Osteoblast (primary cell): ENCODE measurements at regions not wholly inside any gene's neighbourhood (a gene's known extent, or its start where the extent isn't known, plus 50 kb on each side); places are given as distances from the start of the nearest gene placed in this dataset.

ENCODE experiments used
- DNase-seq: peaks from one replicate; pipeline ENCODE4 v3.0.0; 2011; ENCODE audit warnings: low spot score, mixed read lengths; ENCODE audit not compliant: insufficient read length; ENCODE audit errors: missing footprints
- H2AFZ ChIP-seq: 2 replicates; pipeline ENCODE4 v1.6.0; 2011; ENCODE audit warnings: mild to moderate bottlenecking, low read length
- H3K27ac ChIP-seq: 2 replicates; pipeline ENCODE4 v1.5.1; 2011; ENCODE audit warnings: mild to moderate bottlenecking, low read depth, low read length, moderate library complexity
- H3K27me3 ChIP-seq: 2 replicates; pipeline ENCODE4 v1.6.0; 2012; ENCODE audit warnings: mild to moderate bottlenecking, control low read depth, inconsistent platforms, low read length, moderate library complexity; ENCODE audit not compliant: insufficient read depth
- H3K36me3 ChIP-seq: 2 replicates; pipeline ENCODE4 v1.5.1; 2011; ENCODE audit warnings: mild to moderate bottlenecking, low read length, control low read depth, moderate library complexity; ENCODE audit not compliant: insufficient read depth
- H3K4me1 ChIP-seq: 2 replicates; pipeline ENCODE4 v1.5.1; 2011; ENCODE audit warnings: mild to moderate bottlenecking, low read length, control low read depth, moderate library complexity; ENCODE audit not compliant: insufficient read depth
- H3K4me2 ChIP-seq: 2 replicates; pipeline ENCODE4 v1.6.0; 2011; ENCODE audit warnings: mild to moderate bottlenecking, low read length; ENCODE audit not compliant: insufficient read depth
- H3K4me3 ChIP-seq: fragments of 200-600 bp; sonication (generic); 3 replicates; pipeline ENCODE4 v1.5.1; 2012; ENCODE audit warnings: mild to moderate bottlenecking, low read length, inconsistent platforms; ENCODE audit not compliant: insufficient read depth
- H3K79me2 ChIP-seq: 2 replicates; pipeline ENCODE4 v1.6.0; 2012; ENCODE audit warnings: mild to moderate bottlenecking, low read length, control low read depth, inconsistent platforms; ENCODE audit not compliant: insufficient read depth
- H3K9me3 ChIP-seq: 2 replicates; pipeline ENCODE4 v1.5.1; 2011; ENCODE audit warnings: low read depth, low read length, control low read depth
- H4K20me1 ChIP-seq: 2 replicates; pipeline ENCODE4 v1.6.0; 2012; ENCODE audit warnings: mild to moderate bottlenecking, low read length, control low read depth; ENCODE audit not compliant: insufficient read depth
- TF ChIP-seq, protein P1 (sequence below): IDR thresholded peaks from 2 replicates; pipeline ENCODE4 v1.5.1; 2011; ENCODE audit warnings: mild to moderate bottlenecking, low read depth, low read length, moderate library complexity; ENCODE audit errors: extremely low read depth

GRCh38 chr12:83850531-83850930 lies 1062.1 kb downstream of the SLC6A15 start:
- Histone ChIP-seq H3K4me3 (no peak overlapping the region), H4K20me1 (no peaks in the 10 kb centered on the region)

GRCh38 chr12:83848702-83849101 lies 1063.9 kb downstream of the SLC6A15 start:
- H3K27me3 ChIP-seq, result no peaks in the 10 kb centered on the region
- no peak overlapping the region for H2AFZ ChIP-seq
- H4K20me1 ChIP-seq, result no peaks in the 10 kb centered on the region
- no peaks in the 10 kb centered on the region for H3K79me2 ChIP-seq
- no peaks in the 10 kb centered on the region for H3K36me3 ChIP-seq
- no peaks in the 10 kb centered on the region for H3K9me3 ChIP-seq
- no peak overlapping the region for H3K4me3 ChIP-seq
- TF ChIP-seq, protein P1, sequence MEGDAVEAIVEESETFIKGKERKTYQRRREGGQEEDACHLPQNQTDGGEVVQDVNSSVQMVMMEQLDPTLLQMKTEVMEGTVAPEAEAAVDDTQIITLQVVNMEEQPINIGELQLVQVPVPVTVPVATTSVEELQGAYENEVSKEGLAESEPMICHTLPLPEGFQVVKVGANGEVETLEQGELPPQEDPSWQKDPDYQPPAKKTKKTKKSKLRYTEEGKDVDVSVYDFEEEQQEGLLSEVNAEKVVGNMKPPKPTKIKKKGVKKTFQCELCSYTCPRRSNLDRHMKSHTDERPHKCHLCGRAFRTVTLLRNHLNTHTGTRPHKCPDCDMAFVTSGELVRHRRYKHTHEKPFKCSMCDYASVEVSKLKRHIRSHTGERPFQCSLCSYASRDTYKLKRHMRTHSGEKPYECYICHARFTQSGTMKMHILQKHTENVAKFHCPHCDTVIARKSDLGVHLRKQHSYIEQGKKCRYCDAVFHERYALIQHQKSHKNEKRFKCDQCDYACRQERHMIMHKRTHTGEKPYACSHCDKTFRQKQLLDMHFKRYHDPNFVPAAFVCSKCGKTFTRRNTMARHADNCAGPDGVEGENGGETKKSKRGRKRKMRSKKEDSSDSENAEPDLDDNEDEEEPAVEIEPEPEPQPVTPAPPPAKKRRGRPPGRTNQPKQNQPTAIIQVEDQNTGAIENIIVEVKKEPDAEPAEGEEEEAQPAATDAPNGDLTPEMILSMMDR, result no peak
- no peak overlapping the region for H3K4me2 ChIP-seq
- no peak for DNase-seq
- H3K4me1 ChIP-seq, result no peaks in the 10 kb centered on the region
- H3K27ac ChIP-seq, result no peak overlapping the region

More at GRCh38 chr12:83850531-83850930, 1062.1 kb downstream of the SLC6A15 start:
- H3K36me3 ChIP-seq, result no peaks in the 10 kb centered on the region
- H3K4me2 ChIP-seq, result no peak overlapping the region
- H2AFZ ChIP-seq, result no peak overlapping the region
- H3K27ac ChIP-seq, result no peak overlapping the region
- no peak for DNase-seq
- no peaks in the 10 kb centered on the region for H3K79me2 ChIP-seq
- H3K27me3 ChIP-seq, result no peaks in the 10 kb centered on the region
- TF ChIP-seq, protein P1, result no peak
- no peaks in the 10 kb centered on the region for H3K9me3 ChIP-seq
- no peaks in the 10 kb centered on the region for H3K4me1 ChIP-seq

GRCh38 chr12:83843541-83843940 lies 1069.1 kb downstream of the SLC6A15 start:
- H3K9me3 ChIP-seq, result no peaks in the 10 kb centered on the region
- no peak overlapping the region for H3K27ac ChIP-seq
- TF ChIP-seq, protein P1, result no peak
- no peak overlapping the region for H2AFZ ChIP-seq
- H3K4me1 ChIP-seq, result no peaks in the 10 kb centered on the region
- H3K27me3 ChIP-seq, result no peaks in the 10 kb centered on the region
- DNase-seq, result no peak
- H3K79me2 ChIP-seq, result no peaks in the 10 kb centered on the region
- no peak overlapping the region for H3K4me3 ChIP-seq
- no peaks in the 10 kb centered on the region for H4K20me1 ChIP-seq
- no peaks in the 10 kb centered on the region for H3K36me3 ChIP-seq
- no peak overlapping the region for H3K4me2 ChIP-seq

- Histone ChIP-seq H3K4me3 (no peak overlapping the region), H4K20me1 (no peaks in the 10 kb centered on the region), H3K27ac (no peak overlapping the region), H2AFZ (no peak overlapping the region), H3K27me3 (no peaks in the 10 kb centered on the region), H3K79me2 (no peaks in the 10 kb centered on the region), H3K4me2 (no peak overlapping the region), H3K4me1 (no peaks in the 10 kb centered on the region), H3K9me3 (no peaks in the 10 kb centered on the region), H3K36me3 (no peaks in the 10 kb centered on the region)
- TF ChIP-seq, protein P1, result no peak
- no peak for DNase-seq
Measured at GRCh38 chr12:83841620-83842019, 1071.0 kb downstream of the SLC6A15 start.
